ENCODE measurements at regions not wholly inside any gene's neighbourhood (a gene's known extent, or its start where the extent isn't known, plus 50 kb on each side); places are given as distances from the start of the nearest gene placed in this dataset.
"Not testable (repeated sequence)": the region's sequence is repeated elsewhere in the genome, so short reads cannot be mapped to it uniquely, and the experiment has no call there.

- ATAC-seq (no peak), DNase-seq (no peak)
- intact Hi-C loops (cut with DNase I, micrococcal nuclease), result no loop called here
Observed at GRCh38 chr11:130526846-130527245, 78.4 kb downstream of the ADAMTS15 start.

- intact Hi-C loops (cut with DNase I, micrococcal nuclease), result no loop called here
- no peak for ATAC-seq
- DNase-seq, result no peak
Observed at GRCh38 chr11:130527636-130528297, 79.3 kb downstream of the ADAMTS15 start.

- DNase-seq (no peak), ATAC-seq (no peak)
- intact Hi-C loops (cut with DNase I, micrococcal nuclease), result no loop called here
Observed at GRCh38 chr11:130528298-130529261, 80.1 kb downstream of the ADAMTS15 start.

GRCh38 chr11:130529366-130529765 lies 80.9 kb downstream of the ADAMTS15 start:
- no peak for DNase-seq
- intact Hi-C loops (cut with DNase I, micrococcal nuclease), result no loop called here
- no peak for ATAC-seq

- ATAC-seq, result peak; percentile 53
- no peak for DNase-seq
- intact Hi-C loops (cut with DNase I, micrococcal nuclease), result no loop called here
Observed at GRCh38 chr11:130531061-130531460, 82.6 kb downstream of the ADAMTS15 start.

GRCh38 chr11:130533113-130533798 lies 84.8 kb downstream of the ADAMTS15 start:
- intact Hi-C loops (cut with DNase I, micrococcal nuclease), result no loop called here
- ATAC-seq (no peak), DNase-seq (no peak)

- intact Hi-C loops (cut with DNase I, micrococcal nuclease), result no loop called here
- no peak for DNase-seq
- no peak for ATAC-seq
Observed at GRCh38 chr11:130533871-130534270, 85.4 kb downstream of the ADAMTS15 start.

GRCh38 chr11:130534551-130534950 lies 86.1 kb downstream of the ADAMTS15 start:
- no peak for ATAC-seq
- intact Hi-C loops (cut with DNase I, micrococcal nuclease), result no loop called here
- DNase-seq, result no peak

GRCh38 chr11:130535520-130535919 lies 87.1 kb downstream of the ADAMTS15 start:
- no peak for DNase-seq
- intact Hi-C loops (cut with DNase I, micrococcal nuclease), result no loop called here

GRCh38 chr11:130536106-130537040 lies 87.9 kb downstream of the ADAMTS15 start:
- ATAC-seq (no peak), DNase-seq (no peak)
- intact Hi-C loops (cut with DNase I, micrococcal nuclease), result no loop called here

More at GRCh38 chr11:130535520-130535919, 87.1 kb downstream of the ADAMTS15 start:
- ATAC-seq, result no peak

- intact Hi-C loops (cut with DNase I, micrococcal nuclease); DNase-seq; ATAC-seq: not testable (repeated sequence)
Observed at GRCh38 chr11:130539680-130540079, 91.2 kb downstream of the ADAMTS15 start.

GRCh38 chr11:130544266-130544665 lies 95.8 kb downstream of the ADAMTS15 start:
- intact Hi-C loops (cut with DNase I, micrococcal nuclease), result no loop called here
- DNase-seq, result no peak
- no peak for ATAC-seq

- intact Hi-C loops (cut with DNase I, micrococcal nuclease), result no loop called here
- no peak for ATAC-seq
- no peak for DNase-seq
Observed at GRCh38 chr11:130545449-130546072, 97.1 kb downstream of the ADAMTS15 start.

GRCh38 chr11:130546438-130546837 lies 98.0 kb downstream of the ADAMTS15 start:
- intact Hi-C loops (cut with DNase I, micrococcal nuclease), result no loop called here
- DNase-seq (no peak), ATAC-seq (no peak)

GRCh38 chr11:130546901-130547694 lies 98.7 kb downstream of the ADAMTS15 start:
- ATAC-seq (no peak), DNase-seq (no peak)
- intact Hi-C loops (cut with DNase I, micrococcal nuclease), result no loop called here

- ATAC-seq (no peak), DNase-seq (no peak)
- intact Hi-C loops (cut with DNase I, micrococcal nuclease), result no loop called here
Observed at GRCh38 chr11:130547761-130548490, 99.5 kb downstream of the ADAMTS15 start.

GRCh38 chr11:130548491-130548833 lies 100.0 kb downstream of the ADAMTS15 start:
- DNase-seq (no peak), ATAC-seq (no peak)
- intact Hi-C loops (cut with DNase I, micrococcal nuclease), result no loop called here
